Right atrium auricular region (tissue), 2 donors: ENCODE measurements at regions not wholly inside any gene's neighbourhood (a gene's known extent, or its start where the extent isn't known, plus 50 kb on each side); places are given as distances from the start of the nearest gene placed in this dataset.

ENCODE experiments used
- DNase-seq: peaks from one replicate; pipeline ENCODE4 v3.0.0-alpha.2; 2019; ENCODE audit warnings: low spot score
- H3K27ac ChIP-seq, 2 donors: fragments of 200-600 bp; sonication (generic); 1 replicate in 1 of 2; 2 replicates in 1 of 2; pipeline ENCODE4 v1.5.1; 2016 to 2019
- H3K27me3 ChIP-seq, 2 donors: fragments of 200-600 bp; sonication (generic); one replicate each; pipeline versions ENCODE4 v1.5.1 to v1.6.0; 2017 to 2019
- H3K36me3 ChIP-seq: fragments of 200-600 bp; sonication (generic); one replicate; pipeline ENCODE4 v1.5.1; 2016
- H3K4me1 ChIP-seq, 2 donors: fragments of 200-600 bp; sonication (generic); one replicate each; pipeline versions ENCODE4 v1.5.1 to v1.6.0; 2017 to 2019
- H3K4me3 ChIP-seq, 2 donors: fragments of 200-600 bp; sonication (generic); 1 replicate in 1 of 2; 2 replicates in 1 of 2; pipeline ENCODE4 v1.5.1; 2017 to 2019; ENCODE audit warnings: mild to moderate bottlenecking in 1 of 2, moderate library complexity in 1 of 2
- H3K9me3 ChIP-seq, 2 donors: fragments of 200-600 bp; sonication (generic); one replicate each; pipeline ENCODE4 v1.5.1; 2019
- TF ChIP-seq, protein P1 (sequence below), 2 donors: fragments of 200-600 bp; sonication (generic); IDR thresholded peaks; one replicate each; pipeline ENCODE4 v1.5.1; 2019; ENCODE audit warnings: antibody characterized with exemption in 2 of 2

DNA sequence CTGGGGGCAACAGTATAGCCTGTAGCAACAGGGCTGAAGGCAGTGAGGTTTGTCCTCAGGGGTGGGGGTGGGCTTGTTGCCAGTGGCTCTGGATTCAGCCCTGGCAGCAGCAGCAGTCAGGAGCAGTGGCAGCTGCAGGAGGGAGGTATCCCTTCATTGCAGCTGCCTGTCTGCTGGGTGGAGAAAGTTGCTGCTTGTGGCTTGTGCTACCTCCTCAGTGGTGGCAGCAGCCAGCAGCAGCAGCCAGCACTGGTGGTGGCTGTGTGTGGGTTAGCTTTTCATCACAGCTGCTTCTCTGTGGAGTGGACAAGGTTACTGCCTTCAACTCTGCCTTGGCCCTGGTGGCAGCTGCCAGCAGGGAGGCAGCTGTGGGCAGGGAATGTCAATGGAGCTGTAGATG lies 94.9 kb downstream of the ARL6IP6 start:
- H3K27me3 ChIP-seq = no peaks in the 10 kb centered on the region
- peaks cover 0 to 18% of the 10 kb centered on the region in 2 donors for H3K9me3 ChIP-seq
- no peaks in the 10 kb centered on the region for H3K4me1 ChIP-seq
- no peak overlapping the region for H3K4me3 ChIP-seq
- H3K36me3 ChIP-seq = no peaks in the 10 kb centered on the region
- no peak for DNase-seq
- TF ChIP-seq, protein P1, sequence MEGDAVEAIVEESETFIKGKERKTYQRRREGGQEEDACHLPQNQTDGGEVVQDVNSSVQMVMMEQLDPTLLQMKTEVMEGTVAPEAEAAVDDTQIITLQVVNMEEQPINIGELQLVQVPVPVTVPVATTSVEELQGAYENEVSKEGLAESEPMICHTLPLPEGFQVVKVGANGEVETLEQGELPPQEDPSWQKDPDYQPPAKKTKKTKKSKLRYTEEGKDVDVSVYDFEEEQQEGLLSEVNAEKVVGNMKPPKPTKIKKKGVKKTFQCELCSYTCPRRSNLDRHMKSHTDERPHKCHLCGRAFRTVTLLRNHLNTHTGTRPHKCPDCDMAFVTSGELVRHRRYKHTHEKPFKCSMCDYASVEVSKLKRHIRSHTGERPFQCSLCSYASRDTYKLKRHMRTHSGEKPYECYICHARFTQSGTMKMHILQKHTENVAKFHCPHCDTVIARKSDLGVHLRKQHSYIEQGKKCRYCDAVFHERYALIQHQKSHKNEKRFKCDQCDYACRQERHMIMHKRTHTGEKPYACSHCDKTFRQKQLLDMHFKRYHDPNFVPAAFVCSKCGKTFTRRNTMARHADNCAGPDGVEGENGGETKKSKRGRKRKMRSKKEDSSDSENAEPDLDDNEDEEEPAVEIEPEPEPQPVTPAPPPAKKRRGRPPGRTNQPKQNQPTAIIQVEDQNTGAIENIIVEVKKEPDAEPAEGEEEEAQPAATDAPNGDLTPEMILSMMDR (IDR thresholded peaks at IDR 0.05) = no peak
- H3K27ac ChIP-seq = no peak overlapping the region
